ENCODE measurements at regions not wholly inside any gene's neighbourhood (a gene's known extent, or its start where the extent isn't known, plus 50 kb on each side); places are given as distances from the start of the nearest gene placed in this dataset.
"Not testable (repeated sequence)": the region's sequence is repeated elsewhere in the genome, so short reads cannot be mapped to it uniquely, and the experiment has no call there.

DNA sequence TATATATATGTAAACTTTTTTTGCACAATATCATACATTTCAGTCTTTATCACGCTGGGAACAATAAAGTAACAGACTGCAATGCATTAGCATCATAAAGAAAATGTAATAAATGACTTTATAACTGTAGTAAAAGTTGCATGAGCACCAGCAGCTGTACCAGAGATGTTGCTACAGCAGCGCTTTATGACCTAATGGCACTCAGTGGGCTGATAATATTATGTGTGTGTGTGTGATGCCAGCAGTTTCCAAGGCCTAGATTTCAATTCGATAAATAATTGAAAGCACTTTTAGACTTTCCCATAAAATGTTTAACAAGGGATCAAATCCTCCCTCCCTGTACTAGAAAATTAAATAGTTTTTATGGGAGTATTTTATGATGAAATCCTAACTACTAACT, 367.6 kb upstream of the AGA start:
- no peak for DNase-seq

DNA sequence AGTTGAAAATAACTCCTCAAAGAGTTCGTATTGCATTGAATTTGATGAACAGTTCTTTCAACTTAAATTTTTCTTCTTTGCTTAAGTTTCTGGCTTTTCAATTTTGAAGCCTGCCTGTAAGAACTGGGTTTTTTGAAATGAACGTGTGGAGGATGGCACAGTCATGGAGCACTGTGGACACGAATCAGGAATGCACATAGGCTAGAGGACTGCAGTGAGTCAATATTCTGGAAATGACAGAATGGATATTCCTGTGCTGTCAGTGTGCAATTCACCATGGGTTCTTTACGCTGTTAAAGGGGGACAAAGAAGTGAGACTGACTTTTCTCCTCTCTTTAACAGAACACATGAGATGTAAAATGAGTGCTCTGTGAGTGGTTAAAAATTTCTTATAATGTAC, 368.0 kb upstream of the AGA start:
- DNase-seq = no peak

DNA sequence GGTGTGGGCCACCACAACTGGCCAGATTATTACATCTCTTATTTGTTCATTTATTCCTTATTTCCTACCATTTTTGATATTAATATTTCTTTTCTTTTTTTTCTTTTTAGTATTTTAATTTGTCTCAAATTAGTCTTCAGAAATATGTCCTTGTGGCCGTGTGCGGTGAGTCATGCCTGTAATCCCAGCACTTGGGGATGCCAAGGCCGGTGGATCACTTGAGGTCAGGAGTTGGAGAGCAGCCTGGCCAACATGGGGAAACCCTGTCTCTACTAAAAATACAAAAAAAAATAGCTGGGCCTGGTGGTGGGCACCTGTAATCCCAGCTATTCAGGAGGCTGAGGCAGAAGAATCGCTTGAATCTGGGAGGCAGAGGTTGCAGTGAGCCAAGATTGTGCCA, 376.2 kb upstream of the AGA start:
- not testable (repeated sequence) for DNase-seq

DNA sequence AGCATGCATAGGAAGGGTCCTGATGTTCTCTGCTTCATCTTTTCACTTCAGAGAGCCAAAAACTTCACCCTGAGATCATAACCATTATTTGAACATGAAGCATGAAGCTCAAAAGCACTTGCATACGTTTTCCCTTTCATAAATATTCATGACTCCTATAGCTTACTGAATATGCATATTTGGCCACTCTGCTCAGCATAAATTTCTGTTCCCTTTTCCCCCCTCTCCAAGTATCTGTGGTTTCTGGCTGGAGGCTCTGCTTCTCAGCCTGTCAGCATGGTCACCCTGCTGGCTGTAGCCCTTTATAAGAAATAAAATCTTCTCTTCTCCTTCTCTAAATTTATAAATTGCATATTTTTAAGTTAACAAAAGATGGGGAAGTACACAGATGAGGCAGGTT, 384.7 kb upstream of the AGA start:
- DNase-seq = no peak

DNA sequence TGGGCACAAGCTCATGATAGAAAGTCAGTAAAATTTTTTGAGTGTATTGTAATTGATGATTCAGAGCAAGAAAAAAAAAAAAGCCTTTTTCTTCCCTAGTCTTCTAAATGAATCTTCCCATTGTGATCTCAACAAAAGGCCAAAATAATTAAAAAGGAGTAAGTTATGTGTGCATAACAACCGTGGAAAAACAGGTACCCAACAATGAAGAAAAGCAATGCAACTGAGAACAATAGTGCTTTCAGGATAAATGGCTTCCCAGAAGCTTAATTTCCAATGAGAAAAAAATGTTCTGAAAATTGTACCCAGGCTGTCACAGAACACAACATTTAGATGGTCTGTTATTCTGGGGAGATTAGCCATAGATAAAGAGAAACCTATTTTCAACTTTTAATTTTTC, 399.0 kb upstream of the AGA start:
- no peak for DNase-seq

DNA sequence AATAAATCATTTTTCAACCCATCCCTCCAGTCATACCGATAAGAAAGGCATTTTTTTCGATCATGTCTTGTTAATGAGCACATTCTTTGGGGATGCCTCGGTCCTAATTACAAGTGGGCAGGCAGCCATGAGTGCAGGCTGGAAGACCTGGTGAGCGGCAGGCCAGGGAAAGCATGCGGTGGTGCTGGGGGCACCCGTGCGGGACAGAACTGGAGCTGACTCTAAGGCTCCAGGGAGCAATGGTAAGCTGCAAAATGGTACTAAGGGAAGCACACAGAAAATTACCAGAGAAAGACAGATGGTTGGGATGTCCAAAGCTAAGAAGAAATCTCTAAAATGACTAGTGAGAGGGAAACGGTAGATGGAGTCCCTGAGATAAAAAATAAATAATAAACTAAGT, 411.0 kb upstream of the AGA start:
- no peak for DNase-seq

DNA sequence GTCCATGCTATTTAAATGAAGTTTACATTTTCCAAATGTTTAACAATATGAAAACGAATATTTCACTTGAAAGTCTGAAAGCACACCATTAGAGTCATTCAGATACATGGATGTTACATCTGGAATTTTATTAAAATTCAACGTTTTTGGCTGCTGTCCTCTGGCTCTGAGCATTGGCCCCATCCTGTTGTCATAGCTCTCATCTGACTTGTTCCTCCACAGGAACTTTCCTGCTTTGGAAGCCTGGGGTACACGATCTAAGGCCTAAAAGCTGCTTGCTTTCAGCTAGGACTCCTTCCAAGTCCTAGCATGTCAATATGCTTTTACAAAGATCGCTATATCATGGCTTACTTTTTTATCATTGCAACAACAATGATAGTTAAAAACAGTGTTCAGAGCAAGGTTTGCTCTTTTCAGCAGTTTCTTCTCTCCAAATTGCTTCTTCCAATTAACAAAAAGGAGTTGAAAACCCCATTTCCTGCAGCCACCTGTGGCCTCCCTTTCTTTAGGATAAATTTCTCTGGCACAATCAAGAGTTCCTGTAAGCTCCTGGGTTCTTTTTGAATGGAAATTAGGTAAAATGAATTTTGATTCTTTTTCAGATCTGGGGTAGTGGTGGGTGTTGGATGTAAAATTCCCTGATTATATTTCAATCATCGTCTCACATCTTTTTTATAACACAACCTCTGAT, 413.4 kb upstream of the AGA start:
- DNase-seq = no peak

DNA sequence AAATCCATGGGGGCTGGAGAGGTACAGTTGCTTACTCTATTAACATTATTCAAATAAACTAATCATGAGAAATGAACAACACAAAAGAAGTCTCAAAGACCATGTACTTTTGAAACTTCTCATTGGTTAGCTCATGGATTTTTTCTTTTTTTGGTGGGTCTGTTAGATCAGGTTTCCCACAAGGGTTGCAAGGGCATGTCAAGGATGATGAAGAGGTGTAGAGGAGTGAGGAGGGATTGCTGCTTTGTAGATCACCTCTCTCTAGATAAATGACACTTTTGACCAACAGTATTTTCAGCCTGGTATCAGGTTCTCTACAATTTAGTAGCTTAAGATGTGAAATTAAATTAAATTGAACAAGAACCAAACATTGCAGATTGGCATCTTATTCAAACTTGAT, 417.9 kb upstream of the AGA start:
- DNase-seq = no peak

DNA sequence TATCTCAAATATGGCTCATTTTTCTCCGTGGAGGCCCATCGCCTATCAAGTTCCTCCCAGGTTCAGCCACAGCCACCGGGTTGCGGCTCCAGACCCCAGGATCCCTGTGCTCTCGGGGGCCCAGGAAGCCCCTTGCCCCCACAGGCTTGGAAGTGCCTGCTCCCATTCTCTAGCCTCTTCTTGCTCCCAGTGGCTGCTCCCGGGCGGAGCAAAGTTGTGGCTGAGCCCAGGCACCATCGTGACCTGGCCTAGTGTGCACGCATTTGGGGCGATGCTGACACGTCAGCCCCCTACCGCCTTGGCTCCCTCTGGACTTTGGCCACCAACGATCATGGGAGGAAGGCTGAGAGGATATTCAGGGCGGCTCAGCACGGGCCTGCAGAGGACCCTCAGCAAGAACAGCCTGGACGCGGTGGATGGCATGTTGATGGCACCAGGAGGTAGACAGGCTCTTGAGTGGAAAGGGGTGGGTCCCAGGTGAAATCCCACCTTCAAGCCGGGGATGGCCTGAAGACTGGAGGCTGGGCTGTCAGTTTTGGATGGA, 419.4 kb upstream of the AGA start:
- no peak for DNase-seq

DNA sequence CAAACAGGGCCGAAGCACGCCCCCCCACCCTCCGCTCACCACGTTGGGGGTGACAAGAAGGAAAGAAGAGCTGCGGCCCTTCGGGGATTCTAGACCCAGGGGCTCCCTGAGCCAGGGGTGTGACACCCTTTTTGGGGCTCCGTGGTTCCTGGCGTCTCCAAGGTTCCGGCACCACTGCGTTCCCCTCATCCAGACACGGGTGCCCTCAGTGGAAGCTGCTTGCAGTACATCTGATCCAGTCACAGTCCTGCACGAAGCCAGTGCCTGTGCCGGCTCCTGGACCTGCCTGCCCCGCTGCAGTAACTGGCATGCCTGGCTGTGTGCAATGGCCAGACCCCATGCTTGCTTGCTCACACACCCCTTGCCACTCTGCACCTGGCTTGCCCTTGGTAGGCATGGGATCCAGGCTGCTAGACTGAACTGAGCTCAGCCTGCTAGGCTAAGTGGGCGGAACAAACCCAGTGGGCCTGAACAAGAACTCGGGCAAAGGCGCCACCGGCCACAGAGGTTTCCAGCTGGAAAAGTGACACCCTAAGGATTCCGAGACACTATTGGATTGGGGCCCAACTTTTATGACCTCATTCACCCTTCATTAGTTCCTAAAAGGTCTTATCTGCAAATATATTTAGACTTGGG, 420.4 kb upstream of the AGA start:
- no peak for DNase-seq

DNA sequence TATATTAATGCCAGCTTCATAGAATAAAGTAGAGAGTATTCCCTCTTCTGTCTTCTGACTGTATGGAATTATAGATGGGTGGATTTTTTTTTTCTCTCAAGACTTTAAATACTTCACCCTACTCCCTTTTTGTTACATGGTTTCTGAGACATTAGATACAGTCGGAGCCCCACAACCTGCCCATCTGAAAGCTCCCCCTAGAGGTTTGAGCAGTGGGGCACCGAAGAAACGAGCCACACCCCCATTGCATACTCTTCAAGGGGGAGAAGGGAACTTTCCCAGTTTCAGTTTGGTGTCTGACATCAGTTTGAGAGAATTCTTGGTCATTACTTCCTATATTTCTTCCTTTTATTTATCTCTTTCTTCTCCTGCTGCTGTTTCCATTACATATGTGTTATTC, 437.6 kb upstream of the AGA start:
- no peak for DNase-seq

DNA sequence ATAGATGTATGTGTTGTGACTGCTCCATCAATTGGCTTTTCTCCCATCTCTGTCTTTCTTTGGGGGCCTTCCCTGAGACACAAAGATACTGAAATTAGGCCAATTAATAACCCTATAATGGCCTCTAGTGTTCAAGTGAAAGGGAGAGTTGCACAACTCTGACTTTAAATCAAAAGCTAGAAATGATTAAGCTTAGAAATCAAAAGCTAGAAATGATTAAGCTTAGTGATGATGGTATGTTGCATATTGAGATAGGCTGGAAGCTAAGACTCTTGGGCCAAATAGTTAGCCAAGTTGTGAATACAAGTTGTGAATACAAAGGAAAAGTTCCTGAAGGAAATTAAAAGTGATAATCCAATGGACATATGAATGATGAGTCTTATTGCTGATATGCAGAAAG, 452.9 kb upstream of the AGA start:
- DNase-seq = no peak

DNA sequence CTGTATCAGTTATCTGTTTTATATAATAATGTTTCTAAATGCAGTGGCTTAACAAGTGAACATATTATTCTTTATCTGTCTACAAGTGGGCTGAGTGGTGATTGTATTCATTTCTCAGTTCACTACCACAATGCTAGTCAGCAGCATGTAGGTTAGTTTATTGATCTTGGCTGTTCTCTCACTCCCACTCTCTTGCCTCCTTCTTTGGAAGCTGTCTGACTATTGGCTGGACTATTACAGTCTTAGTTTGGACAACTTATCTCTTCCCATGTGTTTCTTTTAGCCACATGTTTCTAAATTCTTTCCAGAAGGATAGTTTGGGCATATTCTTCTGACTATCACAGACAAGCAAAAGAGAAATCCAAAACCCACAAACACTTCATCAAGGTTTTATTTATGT, 459.5 kb upstream of the AGA start:
- DNase-seq = no peak

DNA sequence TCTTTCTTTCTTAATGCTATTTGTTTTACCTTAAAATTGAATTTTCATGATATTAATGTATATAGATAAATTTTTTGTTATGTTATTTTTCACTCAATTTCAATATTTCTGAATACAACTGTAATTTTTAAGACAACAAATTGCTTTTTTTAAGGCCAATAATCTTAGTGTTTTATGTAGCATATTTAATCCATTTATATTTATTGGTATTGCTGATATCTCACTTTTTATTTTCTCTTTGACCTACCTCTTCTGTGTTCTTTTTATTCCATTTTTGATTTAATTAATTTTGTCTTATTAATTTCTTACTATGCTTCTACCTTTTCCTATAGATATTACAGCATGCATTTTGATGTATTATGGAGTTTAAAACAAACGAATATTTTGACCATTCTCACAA, 460.1 kb upstream of the AGA start:
- DNase-seq = no peak

DNA sequence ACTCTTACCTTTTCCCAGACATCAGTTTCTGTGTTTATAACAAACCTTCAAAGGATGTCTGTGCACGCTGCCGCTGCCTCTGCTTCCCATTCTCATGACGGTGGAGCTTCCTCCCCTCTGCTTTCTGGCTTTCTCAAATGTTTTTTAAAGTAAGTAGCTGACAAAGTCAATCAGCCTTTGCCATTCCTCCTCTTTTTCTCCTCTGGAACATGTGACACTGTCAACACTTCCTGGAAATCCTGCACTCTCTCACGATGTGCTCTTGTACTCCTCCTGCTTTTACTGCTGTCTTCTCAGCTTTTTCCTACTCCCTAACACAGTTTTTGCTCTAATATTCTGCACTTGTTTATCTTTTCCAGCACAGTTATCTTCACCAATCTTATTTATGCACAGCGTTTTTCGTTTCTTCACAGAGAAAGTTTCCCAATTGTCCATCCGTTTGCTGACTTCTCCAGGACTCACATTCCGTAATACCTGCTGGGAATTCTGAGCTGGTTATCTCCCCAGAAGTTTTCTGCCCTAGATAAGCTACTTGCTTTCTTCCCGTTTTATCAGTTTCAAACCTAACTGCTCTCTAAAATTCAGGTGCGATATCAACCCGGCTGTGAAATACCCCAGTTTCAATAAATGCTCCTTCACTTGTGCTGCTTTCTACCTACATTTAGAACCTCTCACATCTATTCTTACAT, 465.6 kb upstream of the AGA start:
- DNase-seq = no peak

DNA sequence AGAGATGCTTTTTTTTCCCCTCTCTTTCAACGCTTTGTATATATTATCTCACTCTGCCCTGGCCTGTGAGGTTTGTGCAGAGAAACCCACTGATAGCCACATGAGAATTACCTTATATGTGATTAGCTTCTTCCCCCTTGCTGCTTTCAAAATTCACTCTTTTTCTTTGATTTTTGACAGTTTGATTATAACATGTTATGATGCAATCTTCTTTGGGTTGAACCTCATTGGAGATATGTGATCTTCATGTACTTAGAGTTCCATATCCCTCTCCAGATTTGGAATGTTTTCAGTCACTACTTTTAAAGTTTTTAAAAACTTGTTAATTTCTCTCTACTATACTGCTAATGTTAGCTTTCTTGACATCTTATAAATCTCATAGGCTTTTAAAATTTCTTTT, 479.5 kb upstream of the AGA start:
- no peak for DNase-seq

DNA sequence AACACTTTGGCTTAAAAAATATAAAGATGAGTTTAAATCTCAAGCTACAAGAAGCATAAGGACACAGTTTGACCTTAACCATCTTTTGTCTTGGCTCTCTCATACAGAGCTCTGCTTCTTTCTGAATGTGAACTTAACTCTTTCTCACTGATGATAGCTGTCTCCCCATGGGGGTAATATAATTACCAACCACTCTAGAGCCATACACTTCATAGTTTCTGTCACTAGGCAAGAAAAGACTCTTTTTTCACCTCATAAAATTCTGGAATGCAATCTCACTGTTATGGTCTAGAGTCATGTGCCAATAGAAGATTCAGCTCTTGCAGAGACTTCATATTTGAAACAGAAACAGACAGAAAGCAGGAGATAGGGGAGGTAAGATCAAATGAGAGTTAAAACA, 481.7 kb upstream of the AGA start:
- DNase-seq = no peak

DNA sequence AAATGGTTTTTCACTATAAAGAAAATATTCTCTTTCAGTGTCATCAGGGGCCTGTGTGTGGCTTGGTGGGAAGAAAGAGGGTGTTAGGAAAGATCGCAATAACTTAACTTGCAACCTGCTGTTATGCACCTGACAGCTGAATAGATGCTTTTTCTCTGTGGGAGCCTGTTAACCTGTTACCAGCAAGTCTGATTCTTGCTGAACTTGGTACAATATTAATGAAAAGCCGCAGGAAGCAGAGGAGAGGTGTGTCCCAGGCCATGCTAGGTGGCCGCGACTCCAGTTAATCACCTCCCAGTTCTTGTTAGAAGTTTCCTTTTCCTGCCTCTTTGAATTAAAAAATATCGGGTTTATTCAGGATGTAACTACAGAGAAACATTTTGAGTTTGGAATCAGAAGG, 494.8 kb upstream of the AGA start:
- DNase-seq = no peak

DNA sequence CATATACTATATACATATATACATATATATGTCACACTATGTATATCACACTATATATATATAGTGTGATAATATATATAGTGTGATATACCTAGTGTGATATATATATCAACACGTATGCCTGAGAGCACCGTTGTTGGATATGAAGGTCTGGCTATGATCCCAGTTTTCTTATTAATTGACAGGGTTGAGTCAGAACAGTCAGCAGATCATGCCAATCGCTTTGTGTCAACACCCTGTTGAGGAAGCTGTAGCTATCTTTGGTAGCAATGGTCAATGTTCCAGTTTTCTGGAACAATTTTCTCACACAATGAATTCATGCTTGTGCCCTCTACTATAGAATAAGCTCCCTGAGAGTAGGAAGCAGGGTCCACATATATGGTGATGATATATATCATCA, 496.0 kb upstream of the AGA start:
- DNase-seq = no peak

DNA sequence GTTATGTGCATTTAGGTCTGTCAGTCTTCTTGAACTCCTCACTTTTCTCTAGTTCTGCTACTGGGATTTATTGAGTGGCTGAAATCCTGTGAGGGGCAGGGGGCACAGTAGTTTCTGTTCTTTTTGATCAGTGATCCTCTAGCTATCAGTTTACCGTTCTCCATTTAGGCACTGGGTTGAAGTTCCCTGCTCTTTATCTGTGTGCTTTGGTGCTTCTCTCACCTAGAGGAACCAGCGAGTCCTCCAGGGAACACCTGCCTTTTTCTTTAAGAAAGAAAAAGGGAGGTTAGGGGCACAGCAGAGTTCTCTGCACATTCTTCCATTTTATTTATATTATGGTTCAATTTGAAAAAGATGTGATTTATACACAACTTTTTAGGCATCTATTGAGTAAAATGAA, 503.0 kb upstream of the AGA start:
- no peak for DNase-seq

DNA sequence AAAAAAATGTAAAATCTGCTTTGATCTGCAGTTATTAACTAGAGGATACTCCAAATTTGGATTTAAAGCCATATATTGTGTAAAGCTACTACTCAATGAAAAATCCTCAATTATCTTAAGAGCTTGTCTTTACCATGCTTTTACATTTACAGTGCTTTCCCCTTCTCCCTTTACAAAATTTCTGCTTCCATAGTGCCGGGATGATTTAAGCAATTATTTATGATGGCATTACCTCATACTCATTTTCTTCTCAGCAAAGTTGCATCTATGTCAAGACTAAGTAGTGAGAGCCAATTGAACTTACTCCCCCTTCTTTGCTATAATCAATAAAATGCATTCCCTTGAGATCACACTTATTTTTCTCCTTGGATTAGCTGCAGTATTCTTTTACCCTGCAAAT, 505.4 kb upstream of the AGA start:
- DNase-seq = no peak

DNA sequence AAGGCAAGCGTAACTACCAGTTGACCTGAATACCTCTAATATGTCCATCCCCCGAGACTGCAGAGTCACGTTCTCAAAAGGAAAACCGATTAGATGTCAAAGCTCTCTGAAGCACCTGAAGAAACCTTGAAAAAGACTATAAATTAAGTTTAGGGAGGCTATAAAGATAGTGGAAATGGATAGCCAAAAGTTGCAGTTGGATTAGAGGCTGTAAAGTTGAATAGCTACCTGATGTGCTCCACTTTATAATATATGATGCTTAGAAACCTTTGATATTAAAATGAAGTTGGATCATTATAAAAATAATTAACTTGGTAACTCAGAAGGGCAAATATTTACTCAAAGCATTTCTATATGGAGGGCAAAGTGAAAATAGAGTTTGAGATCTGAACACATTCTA, 506.6 kb upstream of the AGA start:
- DNase-seq = no peak

DNA sequence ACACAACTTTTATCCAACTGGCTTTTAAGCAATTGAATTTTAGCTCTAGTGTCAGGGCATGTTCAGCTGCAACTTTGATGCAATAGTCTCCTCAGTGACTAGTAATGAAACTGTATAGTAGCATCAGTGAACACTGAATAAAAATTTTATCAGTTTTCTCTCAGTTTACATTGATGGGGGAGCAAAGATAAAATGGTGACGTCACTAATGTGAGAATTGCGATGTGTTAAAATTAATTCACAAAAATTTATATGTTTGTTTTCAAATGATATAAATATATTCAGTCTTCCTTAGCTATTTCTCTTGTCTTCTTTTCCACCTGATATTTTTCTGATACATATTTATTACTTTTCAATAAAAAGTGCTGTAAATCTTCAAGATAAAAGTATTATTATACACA, 508.8 kb upstream of the AGA start:
- no peak for DNase-seq

DNA sequence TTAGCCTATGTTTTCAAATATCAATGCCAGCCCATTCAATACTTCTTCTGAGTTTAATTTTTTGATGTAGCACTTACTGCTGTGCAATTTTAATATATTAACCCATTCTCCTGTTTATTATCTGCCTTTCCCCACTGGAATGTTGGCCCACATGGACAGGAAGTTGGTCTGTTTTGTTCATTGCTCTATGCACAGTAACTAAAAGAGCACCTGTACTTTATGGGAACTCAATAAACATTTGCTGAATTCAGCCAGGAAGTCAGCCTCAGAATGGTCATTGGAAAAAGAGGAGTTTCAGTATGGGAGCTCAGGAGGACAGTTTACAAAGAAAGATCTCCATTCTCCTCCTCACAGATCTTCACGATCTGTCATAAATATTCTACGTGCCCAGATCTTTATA, 510.5 kb upstream of the AGA start:
- no peak for DNase-seq
